ENCODE measurements at regions not wholly inside any gene's neighbourhood (a gene's known extent, or its start where the extent isn't known, plus 50 kb on each side); places are given as distances from the start of the nearest gene placed in this dataset.

- DNase-seq (ENCODE audit: low spot score) = no peak
Measured at GRCh38 chr15:87354661-87355410, 901.7 kb downstream of the NTRK3 start.

- DNase-seq (ENCODE audit: low spot score) = no peak
Measured at GRCh38 chr15:87349181-87349580, 907.4 kb downstream of the NTRK3 start.

- DNase-seq (ENCODE audit: low spot score) = no peak
Measured at GRCh38 chr15:87348746-87349145, 907.8 kb downstream of the NTRK3 start.

GRCh38 chr15:87347806-87348515, 908.6 kb downstream of the NTRK3 start:
- DNase-seq (ENCODE audit: low spot score) = no peak

GRCh38 chr15:87345961-87346360, 910.6 kb downstream of the NTRK3 start:
- DNase-seq (ENCODE audit: low spot score) = no peak

- no peak for DNase-seq (ENCODE audit: low spot score)
Measured at GRCh38 chr15:87343966-87344365, 912.6 kb downstream of the NTRK3 start.

- no peak for DNase-seq (ENCODE audit: low spot score)
Measured at GRCh38 chr15:87340370-87340769, 916.2 kb downstream of the NTRK3 start.

GRCh38 chr15:87326269-87326668, 930.3 kb downstream of the NTRK3 start:
- no peak for DNase-seq (ENCODE audit: low spot score)

- no peak for DNase-seq (ENCODE audit: low spot score)
Measured at GRCh38 chr15:87322870-87323269, 933.7 kb downstream of the NTRK3 start.

- no peak for DNase-seq (ENCODE audit: low spot score)
Measured at GRCh38 chr15:87322265-87322664, 934.3 kb downstream of the NTRK3 start.

- no peak for DNase-seq (ENCODE audit: low spot score)
Measured at GRCh38 chr15:87317900-87318299, 938.6 kb downstream of the NTRK3 start.

- no peak for DNase-seq (ENCODE audit: low spot score)
Measured at GRCh38 chr15:87312221-87312620, 944.3 kb downstream of the NTRK3 start.

GRCh38 chr15:87300146-87300545, 956.4 kb downstream of the NTRK3 start:
- DNase-seq (ENCODE audit: low spot score) = no peak

- DNase-seq (ENCODE audit: low spot score) = no peak
Measured at GRCh38 chr15:87294854-87295253, 961.7 kb downstream of the NTRK3 start.

GRCh38 chr15:87293031-87293430, 963.5 kb downstream of the NTRK3 start:
- no peak for DNase-seq (ENCODE audit: low spot score)

GRCh38 chr15:87287156-87287555, 969.4 kb downstream of the NTRK3 start:
- DNase-seq (ENCODE audit: low spot score) = no peak

GRCh38 chr15:87269566-87269965, 987.0 kb downstream of the NTRK3 start:
- DNase-seq (ENCODE audit: low spot score) = no peak

- no peak for DNase-seq (ENCODE audit: low spot score)
Measured at GRCh38 chr15:87268675-87269074, 987.9 kb downstream of the NTRK3 start.

- no peak for DNase-seq (ENCODE audit: low spot score)
Measured at GRCh38 chr15:87267798-87268197, 988.7 kb downstream of the NTRK3 start.

GRCh38 chr15:87263871-87264270, 992.7 kb downstream of the NTRK3 start:
- no peak for DNase-seq (ENCODE audit: low spot score)

GRCh38 chr15:87263296-87263695, 993.2 kb downstream of the NTRK3 start:
- no peak for DNase-seq (ENCODE audit: low spot score)

GRCh38 chr15:87245592-87245991, 1010.9 kb downstream of the NTRK3 start:
- DNase-seq (ENCODE audit: low spot score) = no peak

GRCh38 chr15:87243474-87243873, 1013.1 kb downstream of the NTRK3 start:
- DNase-seq (ENCODE audit: low spot score) = no peak
